NCI-H2171 (cell line): ENCODE measurements at regions not wholly inside any gene's neighbourhood (a gene's known extent, or its start where the extent isn't known, plus 50 kb on each side); places are given as distances from the start of the nearest gene placed in this dataset.

ENCODE experiments used
- DNase-seq: peaks from one replicate; lab custom pipeline; 2025; lab: John Stamatoyannopoulos, UW

- DNase-seq = no peak
These were observed 58.2 kb upstream of the DKK2 start for GRCh38 chr4:107094332-107094731.
